Effector memory CD4-positive, alpha-beta T cell (primary cell): ENCODE measurements at regions not wholly inside any gene's neighbourhood (a gene's known extent, or its start where the extent isn't known, plus 50 kb on each side); places are given as distances from the start of the nearest gene placed in this dataset.
"Not testable (repeated sequence)": the region's sequence is repeated elsewhere in the genome, so short reads cannot be mapped to it uniquely, and the experiment has no call there.

Experiments
- DNase-seq, 3 donors: peaks; one replicate each; pipeline ENCODE4 v3.0.0-alpha.2; 2020
- H3K27ac ChIP-seq: 2 replicates; pipeline ENCODE4 v1.7.0; 2013; ENCODE audit warnings: mild to moderate bottlenecking, low read length, moderate library complexity; ENCODE audit not compliant: insufficient read depth, poor library complexity, severe bottlenecking
- H3K27me3 ChIP-seq: replicated peaks from 2 replicates; pipeline ENCODE4 v1.7.0; 2013; ENCODE audit warnings: mild to moderate bottlenecking, low read length; ENCODE audit not compliant: insufficient read depth, control insufficient read depth, poor library complexity, severe bottlenecking
- H3K36me3 ChIP-seq: 2 replicates; pipeline ENCODE4 v1.7.0; 2013; ENCODE audit warnings: mild to moderate bottlenecking, low read length, moderate library complexity; ENCODE audit not compliant: control insufficient read depth, insufficient read depth
- H3K4me1 ChIP-seq: 2 replicates; pipeline ENCODE4 v1.7.0; 2013; ENCODE audit warnings: low read length, mild to moderate bottlenecking; ENCODE audit not compliant: control insufficient read depth, insufficient read depth, poor library complexity, severe bottlenecking
- H3K4me3 ChIP-seq: 2 replicates; pipeline ENCODE4 v1.7.0; 2013; ENCODE audit warnings: low read length, low read depth, mild to moderate bottlenecking; ENCODE audit not compliant: insufficient read depth, poor library complexity, severe bottlenecking
- H3K9me3 ChIP-seq: 2 replicates; pipeline ENCODE4 v1.7.0; 2013; ENCODE audit warnings: mild to moderate bottlenecking, low read length, moderate library complexity; ENCODE audit not compliant: control insufficient read depth

GRCh38 chr4:67292636-67293035 lies 252.7 kb downstream of the CENPC start:
- DNase-seq, result no peak
- Histone ChIP-seq H3K4me3 (no peak overlapping the region), H3K9me3 (no peaks in the 10 kb centered on the region), H3K4me1 (no peaks in the 10 kb centered on the region), H3K27me3 (no peaks in the 10 kb centered on the region), H3K36me3 (no peaks in the 10 kb centered on the region), H3K27ac (no peak overlapping the region)

GRCh38 chr4:67292045-67292444 lies 253.3 kb downstream of the CENPC start:
- Histone ChIP-seq H3K27ac (no peak overlapping the region), H3K4me1 (no peaks in the 10 kb centered on the region), H3K4me3 (no peak overlapping the region), H3K27me3 (no peaks in the 10 kb centered on the region), H3K36me3 (no peaks in the 10 kb centered on the region), H3K9me3 (no peaks in the 10 kb centered on the region)
- no peak for DNase-seq

GRCh38 chr4:67291644-67292043 lies 253.7 kb downstream of the CENPC start:
- Histone ChIP-seq H3K4me1 (no peaks in the 10 kb centered on the region), H3K36me3 (no peaks in the 10 kb centered on the region), H3K4me3 (no peak overlapping the region), H3K9me3 (no peaks in the 10 kb centered on the region), H3K27ac (no peak overlapping the region), H3K27me3 (no peaks in the 10 kb centered on the region)
- no peak for DNase-seq

- no peak for DNase-seq
Observed at GRCh38 chr4:67288964-67289363, 256.3 kb downstream of the CENPC start.

GRCh38 chr4:67286724-67287123 lies 258.6 kb downstream of the CENPC start:
- H3K27me3 ChIP-seq, result no peaks in the 10 kb centered on the region
- no peak overlapping the region for H3K4me3 ChIP-seq
- no peak for DNase-seq
- H3K4me1 ChIP-seq, result no peaks in the 10 kb centered on the region
- H3K9me3 ChIP-seq, result no peaks in the 10 kb centered on the region
- no peaks in the 10 kb centered on the region for H3K36me3 ChIP-seq
- no peak overlapping the region for H3K27ac ChIP-seq

More at GRCh38 chr4:67288964-67289363, 256.3 kb downstream of the CENPC start:
- Histone ChIP-seq H3K27me3 (no peaks in the 10 kb centered on the region), H3K4me3 (no peak overlapping the region), H3K27ac (no peak overlapping the region), H3K4me1 (no peaks in the 10 kb centered on the region), H3K9me3 (no peaks in the 10 kb centered on the region), H3K36me3 (no peaks in the 10 kb centered on the region)

- no peaks in the 10 kb centered on the region for H3K9me3 ChIP-seq
- no peak for DNase-seq
- H3K4me1 ChIP-seq, result no peaks in the 10 kb centered on the region
- H3K27me3 ChIP-seq, result no peaks in the 10 kb centered on the region
- H3K4me3 ChIP-seq, result no peak overlapping the region
- H3K27ac ChIP-seq, result no peak overlapping the region
- H3K36me3 ChIP-seq, result no peaks in the 10 kb centered on the region
Observed at GRCh38 chr4:67282749-67283148, 262.6 kb downstream of the CENPC start.

GRCh38 chr4:67275179-67275750 lies 270.0 kb downstream of the CENPC start:
- Histone ChIP-seq H3K9me3 (no peaks in the 10 kb centered on the region), H3K4me3 (no peak overlapping the region)

GRCh38 chr4:67274671-67275070 lies 270.6 kb downstream of the CENPC start:
- not testable (repeated sequence) for H3K36me3 ChIP-seq, H3K27me3 ChIP-seq, H3K4me3 ChIP-seq, H3K27ac ChIP-seq, DNase-seq, H3K9me3 ChIP-seq, H3K4me1 ChIP-seq

More at GRCh38 chr4:67275179-67275750, 270.0 kb downstream of the CENPC start:
- no peaks in the 10 kb centered on the region for H3K27me3 ChIP-seq
- H3K36me3 ChIP-seq, result no peaks in the 10 kb centered on the region
- no peak for DNase-seq
- H3K4me1 ChIP-seq, result no peaks in the 10 kb centered on the region
- no peak overlapping the region for H3K27ac ChIP-seq

- Histone ChIP-seq H3K36me3 (no peaks in the 10 kb centered on the region), H3K27ac (no peak overlapping the region), H3K4me1 (no peaks in the 10 kb centered on the region), H3K27me3 (no peaks in the 10 kb centered on the region), H3K4me3 (no peak overlapping the region), H3K9me3 (no peaks in the 10 kb centered on the region)
- DNase-seq, result no peak
Observed at GRCh38 chr4:67273666-67274065, 271.6 kb downstream of the CENPC start.

- DNase-seq, result no peak
- H3K9me3 ChIP-seq, result no peaks in the 10 kb centered on the region
Observed at GRCh38 chr4:67261971-67262370, 283.3 kb downstream of the CENPC start.

More at GRCh38 chr4:67261971-67262370, 283.3 kb downstream of the CENPC start:
- H3K4me3 ChIP-seq, result no peak overlapping the region
- H3K27me3 ChIP-seq, result no peaks in the 10 kb centered on the region
- no peaks in the 10 kb centered on the region for H3K36me3 ChIP-seq
- no peak overlapping the region for H3K27ac ChIP-seq
- H3K4me1 ChIP-seq, result no peaks in the 10 kb centered on the region
